Inflammatory macrophage treated with lipopolysaccharide for 4 hours (primary cell): ENCODE measurements at regions not wholly inside any gene's neighbourhood (a gene's known extent, or its start where the extent isn't known, plus 50 kb on each side); places are given as distances from the start of the nearest gene placed in this dataset.
A peak's percentile ranks its signal among the peaks of the same experiment; 100 is the strongest.
"Not testable (repeated sequence)": the region's sequence is repeated elsewhere in the genome, so short reads cannot be mapped to it uniquely, and the experiment has no call there.

Experiments used
- DNase-seq: peaks from one replicate; pipeline ENCODE4 v3.0.0-alpha.2; 2020

GRCh38 chrX:96540111-96540631 lies 144.5 kb upstream of the DIAPH2 start:
- no peak for DNase-seq

DNA sequence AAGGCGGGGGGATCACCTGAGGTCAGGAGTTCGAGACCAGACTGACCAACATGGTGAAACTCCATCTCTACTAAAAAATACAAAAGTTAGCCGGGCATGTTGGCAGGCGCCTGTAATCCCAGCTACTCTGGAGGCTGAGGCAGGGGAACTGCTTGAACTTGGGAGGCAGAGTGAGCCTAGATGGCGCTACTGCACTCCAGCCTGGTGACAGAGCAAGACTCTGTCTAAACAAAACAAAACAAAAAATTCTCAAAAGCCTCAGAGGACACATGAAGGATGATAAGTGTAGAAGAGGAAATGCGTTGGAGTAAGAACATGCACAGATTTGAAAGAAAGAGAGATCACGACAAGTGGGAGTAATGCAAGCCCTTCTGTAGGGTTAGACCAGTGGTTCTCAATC lies 138.4 kb upstream of the DIAPH2 start:
- DNase-seq: not testable (repeated sequence)

DNA sequence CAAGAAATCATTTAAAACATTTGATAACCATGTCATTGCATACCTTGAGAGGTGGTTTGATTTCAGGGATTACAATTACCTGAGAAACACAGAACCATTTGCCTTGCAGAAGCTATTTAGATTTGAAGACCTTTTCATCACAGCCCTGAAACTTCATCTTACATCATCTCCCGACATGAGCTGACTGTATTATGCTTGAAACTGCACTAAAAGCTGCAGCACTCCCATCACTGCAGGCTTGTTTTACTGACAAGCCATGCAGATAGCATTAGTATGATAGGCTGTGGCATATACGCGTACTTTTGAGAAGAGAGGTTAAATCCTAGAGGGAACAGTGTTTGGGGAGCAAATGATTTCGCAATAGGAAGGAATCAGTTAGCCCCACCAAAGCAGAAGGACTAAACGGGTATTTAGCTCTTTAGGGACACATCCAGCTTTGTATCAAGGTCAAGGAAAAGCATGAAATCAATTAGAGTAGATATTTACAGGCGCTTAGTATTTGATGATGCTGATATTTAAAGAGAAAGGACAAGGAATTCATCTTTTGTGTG lies 133.2 kb upstream of the DIAPH2 start:
- DNase-seq: no peak

- DNase-seq: no peak
These were observed 127.8 kb upstream of the DIAPH2 start for GRCh38 chrX:96556886-96557285.

DNA sequence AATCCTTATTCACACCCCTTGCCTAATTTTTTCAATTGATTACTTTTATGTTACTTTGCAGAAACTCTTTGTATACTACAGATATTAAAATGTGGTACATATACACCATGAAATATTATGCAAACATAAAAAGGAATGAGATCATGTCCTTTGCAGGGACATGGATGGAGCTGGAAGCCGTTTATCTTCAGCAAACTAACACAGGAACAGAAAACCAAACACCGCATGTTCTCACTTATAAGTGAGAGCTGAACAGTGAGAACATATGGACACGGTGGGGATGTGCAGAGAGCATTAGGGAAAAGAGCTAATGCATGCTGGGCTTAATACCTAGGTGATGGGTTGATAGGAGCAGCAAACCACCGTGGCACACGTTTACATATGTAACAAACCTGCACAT lies 123.5 kb upstream of the DIAPH2 start:
- not testable (repeated sequence) for DNase-seq

DNA sequence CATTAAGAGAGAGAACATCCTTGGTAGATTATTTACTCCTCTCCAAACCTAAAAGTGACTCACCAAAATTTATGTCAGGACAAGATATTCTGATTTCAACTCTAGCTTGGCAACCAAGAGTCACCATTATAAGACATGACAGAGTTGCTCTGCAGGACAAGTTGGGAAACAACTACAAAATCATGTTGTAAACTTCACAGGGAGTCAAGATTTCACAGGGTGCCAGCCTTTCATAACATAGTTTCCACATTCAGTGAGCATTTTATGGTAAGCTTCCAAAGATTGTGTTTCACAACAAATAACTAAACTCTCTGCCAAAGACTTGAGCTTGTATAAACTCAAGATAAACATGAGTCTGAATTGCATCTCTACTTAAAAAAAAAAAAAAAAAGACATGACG lies 121.0 kb upstream of the DIAPH2 start:
- DNase-seq: peak; percentile 35

GRCh38 chrX:96564595-96564994 lies 120.0 kb upstream of the DIAPH2 start:
- DNase-seq: peak; percentile 35

GRCh38 chrX:96566878-96567277 lies 117.8 kb upstream of the DIAPH2 start:
- DNase-seq: no peak

DNA sequence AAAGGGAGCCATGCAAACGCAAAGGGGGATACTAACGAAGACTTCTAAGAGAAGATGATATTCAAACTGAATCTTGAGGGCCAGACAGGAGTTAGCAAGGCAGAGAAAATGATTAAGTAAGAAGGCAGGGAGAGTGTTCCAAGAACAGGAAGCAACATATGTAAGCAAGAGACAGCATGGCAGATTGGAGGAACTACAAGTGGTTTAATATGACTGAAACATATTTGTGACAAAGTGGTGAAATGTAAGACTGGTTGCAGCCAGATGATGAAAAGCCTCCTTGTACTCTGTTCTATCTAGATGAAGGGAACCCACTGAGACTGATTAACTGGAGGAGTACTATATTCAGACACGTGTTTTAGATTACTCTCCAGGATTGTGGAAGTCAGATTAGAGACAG lies 116.6 kb upstream of the DIAPH2 start:
- DNase-seq: peak; percentile 29

GRCh38 chrX:96569034-96569433 lies 115.6 kb upstream of the DIAPH2 start:
- no peak for DNase-seq

GRCh38 chrX:96575011-96575410 lies 109.6 kb upstream of the DIAPH2 start:
- no peak for DNase-seq

GRCh38 chrX:96576368-96576767 lies 108.3 kb upstream of the DIAPH2 start:
- peak; percentile 1 for DNase-seq

GRCh38 chrX:96578781-96579180 lies 105.9 kb upstream of the DIAPH2 start:
- DNase-seq: peak; percentile 15

- peak; percentile 3 for DNase-seq
These were observed 105.4 kb upstream of the DIAPH2 start for GRCh38 chrX:96579252-96579651.

DNA sequence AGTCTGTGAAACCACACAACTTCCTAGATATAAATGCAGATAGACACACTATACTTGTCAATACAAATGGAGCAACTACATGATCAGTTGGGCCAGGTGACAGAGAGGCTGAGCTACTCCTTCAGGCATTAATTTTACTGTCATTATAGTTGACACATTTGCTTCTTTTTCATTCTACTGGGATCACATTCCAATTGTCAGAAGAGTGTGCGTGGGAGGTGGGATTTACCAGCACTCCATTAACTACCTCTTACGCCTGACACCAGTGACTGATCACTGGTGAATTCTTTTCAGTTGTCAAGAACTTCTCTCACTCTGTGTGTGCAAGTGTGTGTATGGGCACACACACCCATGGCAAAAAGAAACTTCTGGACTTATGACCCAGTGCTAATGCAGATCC lies 94.2 kb upstream of the DIAPH2 start:
- no peak for DNase-seq

- DNase-seq: no peak
These were observed 93.2 kb upstream of the DIAPH2 start for GRCh38 chrX:96591421-96591820.

DNA sequence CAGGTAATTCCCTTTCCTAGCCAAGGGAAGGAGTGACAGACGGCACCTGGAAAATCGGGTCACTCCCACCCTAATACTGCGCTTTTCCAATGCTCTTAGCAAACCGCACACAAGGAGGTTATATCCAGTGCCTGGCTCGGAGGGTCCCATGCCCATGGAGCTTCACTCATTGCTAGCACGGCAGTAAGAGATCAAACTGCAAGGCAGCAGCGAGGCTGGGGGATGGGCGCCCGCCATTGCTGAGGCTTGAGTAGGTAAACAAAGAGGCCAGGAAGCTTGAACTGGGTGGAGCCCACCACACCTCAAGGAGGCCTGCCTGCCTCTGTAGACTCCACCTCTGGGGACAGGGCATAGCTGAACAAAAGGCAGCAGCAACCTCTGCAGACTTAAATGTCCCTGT lies 86.8 kb upstream of the DIAPH2 start:
- not testable (repeated sequence) for DNase-seq

DNA sequence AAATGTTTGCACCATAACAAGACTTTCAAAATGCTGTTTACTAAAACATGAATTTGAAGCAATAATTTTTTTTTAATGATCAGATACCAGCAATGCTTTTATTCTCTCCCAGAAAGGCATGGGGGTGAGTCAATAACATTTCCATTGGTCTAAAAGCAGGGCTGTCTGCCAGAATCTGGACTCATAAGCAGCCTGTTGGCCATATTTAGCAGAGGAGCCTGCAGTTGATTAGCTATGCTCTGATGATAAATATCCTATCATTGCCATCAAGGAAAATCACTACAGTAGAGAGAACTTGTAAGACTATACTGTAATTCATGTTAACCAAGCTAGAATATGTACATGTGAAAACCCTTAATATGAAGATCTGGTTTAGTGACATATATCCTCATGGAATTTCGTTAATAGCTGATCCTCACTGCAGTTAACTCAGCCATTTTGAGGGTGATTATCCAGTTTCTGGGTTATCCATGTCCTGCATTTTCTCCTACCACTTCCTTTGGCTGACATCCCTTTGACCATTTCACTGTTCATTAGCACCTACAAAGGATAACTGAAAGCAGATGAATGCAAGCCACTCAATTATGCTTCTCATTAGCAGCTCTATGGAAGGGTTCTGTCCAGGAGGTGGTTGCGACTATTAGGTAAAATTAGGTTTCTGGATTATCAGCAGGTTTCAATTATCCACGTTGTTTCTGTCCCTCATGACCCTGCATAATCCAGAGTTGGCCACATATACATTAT lies 72.9 kb upstream of the DIAPH2 start:
- no peak for DNase-seq

DNA sequence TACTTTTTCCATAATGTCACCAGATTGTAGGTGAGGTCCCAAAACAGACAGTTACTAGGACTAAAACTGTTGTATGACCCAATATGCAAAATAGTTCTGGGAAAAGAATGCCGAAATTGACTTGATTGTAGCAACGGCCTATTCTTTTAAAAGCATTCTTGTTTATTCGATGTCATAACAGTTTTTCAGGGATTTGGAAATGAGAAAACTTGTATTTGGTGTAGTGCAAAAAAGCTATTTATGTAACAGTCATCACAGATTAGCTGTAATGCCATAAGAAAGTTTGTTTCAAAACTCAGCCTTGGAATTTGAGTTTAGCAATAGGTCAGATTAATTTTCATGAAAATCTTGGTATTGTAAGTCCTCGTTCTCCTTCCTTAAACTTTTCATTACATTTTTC lies 69.2 kb upstream of the DIAPH2 start:
- DNase-seq: peak; percentile 0

DNA sequence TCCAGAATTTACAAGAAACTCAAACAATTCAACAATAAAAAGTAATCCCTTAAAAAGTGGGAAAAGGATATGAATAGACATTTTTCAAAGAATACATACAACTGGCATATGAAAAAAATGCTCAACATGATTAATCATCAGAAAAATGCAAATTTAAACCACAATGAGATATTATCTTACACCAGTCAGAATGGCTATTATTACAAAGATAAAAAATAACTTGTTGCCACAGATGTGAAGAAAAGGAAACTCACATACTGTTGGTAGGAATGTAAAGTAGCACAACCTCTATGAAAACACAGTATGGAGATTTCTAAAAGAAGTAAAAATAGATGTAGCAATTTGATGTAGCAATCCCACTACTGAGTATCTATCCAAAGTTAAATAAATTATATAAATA lies 65.1 kb upstream of the DIAPH2 start:
- no peak for DNase-seq

GRCh38 chrX:96621811-96622210 lies 62.8 kb upstream of the DIAPH2 start:
- no peak for DNase-seq
